GM12878 (cell line): ENCODE measurements at regions not wholly inside any gene's neighbourhood (a gene's known extent, or its start where the extent isn't known, plus 50 kb on each side); places are given as distances from the start of the nearest gene placed in this dataset.

Source experiments
- ATAC-seq: fragments of 200-7000 bp; cut with Tn5 transposase; 3 replicates; pipeline ENCODE4 v1.9.1; 2020; ENCODE audit warnings: mild to moderate bottlenecking, moderate library complexity
- BruUV-seq: library from RNA; stranded (reverse); fragments of 400-500 nt; replicated peaks from 2 replicates; lab custom pipeline; 2021; lab: Mats Ljungman, UMichigan
- CTCF ChIA-PET: fragments of 300-600 bp; sonication (Branson Sonifier 250); formaldehyde crosslinking; extraction: SDS; loops from one replicate; lab custom pipeline; 2021; ENCODE audit warnings: inconsistent platforms; lab: Yijun Ruan, JAX
- POLR2A ChIA-PET: fragments of 350-600 bp; formaldehyde crosslinking; extraction: SDS; loops from one replicate; lab custom pipeline; 2021; ENCODE audit warnings: inconsistent platforms; lab: Charles Lee
- RAD21 ChIA-PET: fragments of 300-600 bp; sonication (Branson Sonifier 250); formaldehyde crosslinking; loops from one replicate; lab custom pipeline; 2023; ENCODE audit warnings: antibody characterized with exemption; ENCODE audit not compliant: unreplicated experiment; lab: Charles Lee
- SMC1A ChIA-PET: fragments of 300-600 bp; sonication (Branson Sonifier 250); formaldehyde crosslinking; loops from one replicate; lab custom pipeline; 2023; ENCODE audit not compliant: unreplicated experiment, uncharacterized antibody; lab: Charles Lee
- DNase-seq: peaks from one replicate; pipeline ENCODE4 v3.0.0-alpha.2; 2011; ENCODE audit warnings: low read depth, low spot score
- FAIRE-seq: peaks from 3 replicates; lab custom pipeline; 2011; peaks lifted over from hg19 to GRCh38; lab: Jason Lieb, UNC
- H2AFZ ChIP-seq: 2 replicates; pipeline ENCODE4 v1.6.0; 2011; ENCODE audit warnings: low read depth, low read length, control low read depth; ENCODE audit not compliant: control insufficient read depth
- H3K27ac ChIP-seq: 2 replicates; pipeline ENCODE4 v1.5.1; 2011; ENCODE audit warnings: control low read depth; ENCODE audit not compliant: control insufficient read depth, insufficient read depth
- H3K27me3 ChIP-seq, 2 experiments: replicated peaks in 1 of 2; 2 replicates each; pipeline versions ENCODE4 v1.6.0 to v1.6.1; 2011; ENCODE audit warnings: low read length in 1 of 2; ENCODE audit not compliant: control insufficient read depth in 2 of 2, insufficient read depth in 2 of 2
- H3K36me3 ChIP-seq, 2 experiments: 2 replicates each; pipeline ENCODE4 v1.5.1; 2011; ENCODE audit warnings: low read length in 1 of 2; ENCODE audit not compliant: control insufficient read depth in 2 of 2, insufficient read depth in 2 of 2
- H3K4me1 ChIP-seq: 2 replicates; pipeline ENCODE4 v1.6.1; 2011; ENCODE audit warnings: mild to moderate bottlenecking, low read length, moderate library complexity, mixed read lengths; ENCODE audit not compliant: control insufficient read depth, insufficient read depth
- H3K4me2 ChIP-seq: 2 replicates; pipeline ENCODE4 v1.6.0; 2011; ENCODE audit warnings: control low read depth; ENCODE audit not compliant: control insufficient read depth, insufficient read depth
- H3K4me3 ChIP-seq: fragments of 200-600 bp; sonication (generic); 2 replicates; pipeline ENCODE4 v1.5.1; 2016
- H3K79me2 ChIP-seq: 2 replicates; pipeline ENCODE4 v1.6.0; 2011; ENCODE audit warnings: low read length; ENCODE audit not compliant: control insufficient read depth, insufficient read depth
- H3K9ac ChIP-seq: 2 replicates; pipeline ENCODE4 v1.8.0; 2011; ENCODE audit warnings: low read length, control low read depth, mixed read lengths; ENCODE audit not compliant: control insufficient read depth, insufficient read depth
- H3K9me3 ChIP-seq: replicated peaks from 3 replicates; pipeline ENCODE4 v1.5.1; 2011; ENCODE audit warnings: mild to moderate bottlenecking, low read length; ENCODE audit not compliant: control insufficient read depth, insufficient read depth
- H4K20me1 ChIP-seq: 2 replicates; pipeline ENCODE4 v1.6.0; 2011; ENCODE audit not compliant: control insufficient read depth, insufficient read depth
- CHD2 ChIP-seq: IDR thresholded peaks from 2 replicates; pipeline ENCODE4 v1.6.1; 2011; ENCODE audit warnings: low read depth, low read length, improper control_type of control experiment, borderline replicate concordance
- ESRRA ChIP-seq: IDR thresholded peaks from 2 replicates; pipeline ENCODE4 v1.6.1; 2012; ENCODE audit warnings: mild to moderate bottlenecking, low read length, improper control_type of control experiment
- KAT2A ChIP-seq: conservative IDR thresholded peaks from 2 replicates; pipeline ENCODE4 v1.6.1; 2011; ENCODE audit warnings: low read depth, low read length; ENCODE audit not compliant: control insufficient read depth
- MYB ChIP-seq: fragments of 150-350 bp; IDR thresholded peaks from 2 replicates; pipeline ENCODE4 v1.6.1; 2014; ENCODE audit warnings: mild to moderate bottlenecking, low read depth, low read length, borderline replicate concordance
- PAX5 ChIP-seq: IDR thresholded peaks from 2 replicates; pipeline ENCODE4 v1.6.1; 2011; ENCODE audit warnings: low read depth, low read length, borderline replicate concordance
- PAX8 ChIP-seq: fragments of 450-650 bp; IDR thresholded peaks from 2 replicates; pipeline ENCODE4 v1.6.1; 2017; ENCODE audit warnings: mild to moderate bottlenecking, moderate library complexity
- POLR2AphosphoS2 ChIP-seq: IDR thresholded peaks from 2 replicates; pipeline ENCODE4 v1.6.1; 2011; ENCODE audit warnings: low read depth, mild to moderate bottlenecking, low read length, improper control_type of control experiment, moderate library complexity
- RBBP5 ChIP-seq: fragments of 200-600 bp; sonication (generic); conservative IDR thresholded peaks from 2 replicates; pipeline ENCODE4 v1.6.1; 2016
- RELB ChIP-seq: fragments of 450-650 bp; IDR thresholded peaks from 2 replicates; pipeline ENCODE4 v1.6.1; 2017; ENCODE audit warnings: low read depth, mild to moderate bottlenecking, moderate library complexity
- SKIL ChIP-seq: fragments of 450-650 bp; IDR thresholded peaks from 2 replicates; pipeline ENCODE4 v1.6.1; 2017; ENCODE audit warnings: mild to moderate bottlenecking, low read depth, inconsistent platforms; ENCODE audit not compliant: poor library complexity, severe bottlenecking
- SMAD1 ChIP-seq: fragments of 450-650 bp; IDR thresholded peaks from 2 replicates; pipeline ENCODE4 v1.6.1; 2018; ENCODE audit warnings: mild to moderate bottlenecking, low read depth; ENCODE audit not compliant: partially characterized antibody
- STAT3 ChIP-seq: IDR thresholded peaks from 2 replicates; pipeline ENCODE4 v1.6.1; 2011; ENCODE audit warnings: low read depth, low read length, improper control_type of control experiment
- TAF1 ChIP-seq: IDR thresholded peaks from 2 replicates; pipeline ENCODE4 v1.6.1; 2011; ENCODE audit warnings: mild to moderate bottlenecking, low read depth, low read length, borderline replicate concordance
- WRNIP1 ChIP-seq: IDR thresholded peaks from 2 replicates; pipeline ENCODE4 v1.6.1; 2011; ENCODE audit warnings: low read depth, low read length, improper control_type of control experiment, borderline replicate concordance
- WGBS: methylation state at CpG from one replicate; pipeline ENCODE4 v1.1.6; 2016; ENCODE audit warnings: low lambda C conversion rate; ENCODE audit not compliant: insufficient replicate concordance, insufficient coverage; ENCODE audit errors: missing lambda C conversion rate; 5-methylcytosine and 5-hydroxymethylcytosine counted together
- in situ Hi-C: fragments of 300-500 bp; cut with MboI; formaldehyde crosslinking; loops from 9 replicates; pipeline ENCODE4 v1.14.3; 2018; ENCODE audit warnings: mixed read lengths
- intact Hi-C: fragments of 100-400 bp; cut with micrococcal nuclease; formaldehyde crosslinking; loops from one replicate; pipeline ENCODE4 v1.14.2; 2022; ENCODE audit not compliant: unreplicated experiment
- TF ChIP-seq, protein P1 (sequence below): fragments of 450-650 bp; IDR thresholded peaks from 2 replicates; pipeline ENCODE4 v1.6.1; 2016; ENCODE audit warnings: mild to moderate bottlenecking, moderate library complexity, borderline replicate concordance

GRCh38 chr3:68176600-68176999 is 522.2 kb upstream of the SUCLG2 start:
- 0% methylated on average over 1 of the region's 1 CpG for WGBS
- no peaks in the 10 kb centered on the region for H3K79me2 ChIP-seq
- FAIRE-seq = no peak
- H2AFZ ChIP-seq = no peak overlapping the region
- H4K20me1 ChIP-seq = no peaks in the 10 kb centered on the region
- ChIA-PET SMC1A (no interaction called here), RAD21 (no interaction called here), POLR2A (no interaction called here), CTCF (no interaction called here)
- DNase-seq = no peak
- no peak overlapping the region for H3K9ac ChIP-seq
- no peak overlapping the region for H3K4me2 ChIP-seq
- no peak overlapping the region for H3K4me3 ChIP-seq
- in situ Hi-C loops (no loop called here), intact Hi-C loops (no loop called here)
- no peak for ATAC-seq
- no peaks in the 10 kb centered on the region for H3K27me3 ChIP-seq
- H3K9me3 ChIP-seq = no peaks in the 10 kb centered on the region; the same call in 2 of the 3 replicates
- BruUV-seq = no TSS peak
- H3K4me1 ChIP-seq = no peaks in the 10 kb centered on the region
- H3K27ac ChIP-seq = no peak overlapping the region
- H3K36me3 ChIP-seq = no peaks in the 10 kb centered on the region
- no peak for TF ChIP-seq RBBP5
- TF ChIP-seq POLR2AphosphoS2 = no peak
- TF ChIP-seq, protein P1, sequence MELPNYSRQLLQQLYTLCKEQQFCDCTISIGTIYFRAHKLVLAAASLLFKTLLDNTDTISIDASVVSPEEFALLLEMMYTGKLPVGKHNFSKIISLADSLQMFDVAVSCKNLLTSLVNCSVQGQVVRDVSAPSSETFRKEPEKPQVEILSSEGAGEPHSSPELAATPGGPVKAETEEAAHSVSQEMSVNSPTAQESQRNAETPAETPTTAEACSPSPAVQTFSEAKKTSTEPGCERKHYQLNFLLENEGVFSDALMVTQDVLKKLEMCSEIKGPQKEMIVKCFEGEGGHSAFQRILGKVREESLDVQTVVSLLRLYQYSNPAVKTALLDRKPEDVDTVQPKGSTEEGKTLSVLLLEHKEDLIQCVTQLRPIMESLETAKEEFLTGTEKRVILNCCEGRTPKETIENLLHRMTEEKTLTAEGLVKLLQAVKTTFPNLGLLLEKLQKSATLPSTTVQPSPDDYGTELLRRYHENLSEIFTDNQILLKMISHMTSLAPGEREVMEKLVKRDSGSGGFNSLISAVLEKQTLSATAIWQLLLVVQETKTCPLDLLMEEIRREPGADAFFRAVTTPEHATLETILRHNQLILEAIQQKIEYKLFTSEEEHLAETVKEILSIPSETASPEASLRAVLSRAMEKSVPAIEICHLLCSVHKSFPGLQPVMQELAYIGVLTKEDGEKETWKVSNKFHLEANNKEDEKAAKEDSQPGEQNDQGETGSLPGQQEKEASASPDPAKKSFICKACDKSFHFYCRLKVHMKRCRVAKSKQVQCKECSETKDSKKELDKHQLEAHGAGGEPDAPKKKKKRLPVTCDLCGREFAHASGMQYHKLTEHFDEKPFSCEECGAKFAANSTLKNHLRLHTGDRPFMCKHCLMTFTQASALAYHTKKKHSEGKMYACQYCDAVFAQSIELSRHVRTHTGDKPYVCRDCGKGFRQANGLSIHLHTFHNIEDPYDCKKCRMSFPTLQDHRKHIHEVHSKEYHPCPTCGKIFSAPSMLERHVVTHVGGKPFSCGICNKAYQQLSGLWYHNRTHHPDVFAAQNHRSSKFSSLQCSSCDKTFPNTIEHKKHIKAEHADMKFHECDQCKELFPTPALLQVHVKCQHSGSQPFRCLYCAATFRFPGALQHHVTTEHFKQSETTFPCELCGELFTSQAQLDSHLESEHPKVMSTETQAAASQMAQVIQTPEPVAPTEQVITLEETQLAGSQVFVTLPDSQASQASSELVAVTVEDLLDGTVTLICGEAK = no peak
- no peak for TF ChIP-seq PAX5
- no peak for TF ChIP-seq PAX8
- no peak for TF ChIP-seq KAT2A
- TF ChIP-seq ESRRA = no peak
- no peak for TF ChIP-seq MYB
- TF ChIP-seq STAT3 = no peak
- TF ChIP-seq TAF1 = no peak
- no peak for TF ChIP-seq CHD2
- no peak for TF ChIP-seq SKIL
- TF ChIP-seq SMAD1 = no peak
- TF ChIP-seq RELB = no peak
- TF ChIP-seq WRNIP1 = no peak
